ENCODE measurements at regions not wholly inside any gene's neighbourhood (a gene's known extent, or its start where the extent isn't known, plus 50 kb on each side); places are given as distances from the start of the nearest gene placed in this dataset.
"Not testable (repeated sequence)": the region's sequence is repeated elsewhere in the genome, so short reads cannot be mapped to it uniquely, and the experiment has no call there.

DNA sequence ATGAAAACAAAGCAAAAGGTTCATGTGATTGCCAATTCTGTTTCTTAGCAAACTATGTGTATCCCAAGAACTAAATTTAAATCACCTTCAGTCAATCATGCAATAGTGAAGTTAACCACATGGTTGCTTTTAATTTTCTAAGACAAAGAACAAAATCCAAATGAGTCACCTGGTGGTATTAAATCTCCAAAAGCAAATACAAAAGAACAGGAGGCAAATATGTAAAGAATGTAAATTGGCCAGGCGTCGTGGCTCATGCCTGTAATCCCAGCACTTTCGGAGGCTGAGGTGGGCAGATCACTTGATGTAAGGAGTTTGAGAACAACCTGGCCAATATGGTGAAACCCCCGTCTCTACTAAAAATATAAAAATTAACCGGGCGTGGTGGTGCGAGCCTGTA, 54.2 kb upstream of the PIK3R4 start:
- Histone ChIP-seq H3K9me3 (ENCODE audit: control insufficient read depth, insufficient read depth, low read length) (no peaks in the 10 kb centered on the region), H3K4me1 (ENCODE audit: control insufficient read depth, insufficient read depth, low read length) (no peaks in the 10 kb centered on the region), H3K36me3 (ENCODE audit: control insufficient read depth, insufficient read depth, low read length) (no peaks in the 10 kb centered on the region), H3K9ac (ENCODE audit: low read depth, low read length) (no peak overlapping the region), H3K27me3 (ENCODE audit: control insufficient read depth, insufficient read depth, low read length) (no peaks in the 10 kb centered on the region), H3K4me3 (ENCODE audit: low read depth, low read length) (no peak overlapping the region)

DNA sequence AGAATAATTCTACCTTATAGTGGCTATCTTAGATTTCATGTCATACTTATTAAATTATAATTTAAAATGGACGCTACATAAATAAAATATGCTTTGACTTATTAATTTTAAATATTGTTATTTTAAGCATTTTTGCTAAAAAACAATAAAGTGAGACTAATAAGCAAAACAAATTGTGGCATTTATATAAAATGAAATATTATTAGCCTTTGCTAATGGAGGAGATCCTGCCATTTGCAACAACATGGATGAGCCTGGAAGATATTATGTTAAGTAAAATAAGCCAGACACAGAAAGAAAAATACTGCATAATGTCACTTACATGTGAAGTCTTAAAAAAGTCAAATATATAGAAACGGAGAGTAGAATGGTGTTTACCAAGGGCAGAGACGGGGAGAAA, 54.8 kb upstream of the PIK3R4 start:
- Histone ChIP-seq H3K4me1 (ENCODE audit: control insufficient read depth, insufficient read depth, low read length) (no peaks in the 10 kb centered on the region), H3K4me3 (ENCODE audit: low read depth, low read length) (no peak overlapping the region), H3K36me3 (ENCODE audit: control insufficient read depth, insufficient read depth, low read length) (no peaks in the 10 kb centered on the region), H3K9ac (ENCODE audit: low read depth, low read length) (no peak overlapping the region), H3K27me3 (ENCODE audit: control insufficient read depth, insufficient read depth, low read length) (no peaks in the 10 kb centered on the region), H3K9me3 (ENCODE audit: control insufficient read depth, insufficient read depth, low read length) (no peaks in the 10 kb centered on the region)

DNA sequence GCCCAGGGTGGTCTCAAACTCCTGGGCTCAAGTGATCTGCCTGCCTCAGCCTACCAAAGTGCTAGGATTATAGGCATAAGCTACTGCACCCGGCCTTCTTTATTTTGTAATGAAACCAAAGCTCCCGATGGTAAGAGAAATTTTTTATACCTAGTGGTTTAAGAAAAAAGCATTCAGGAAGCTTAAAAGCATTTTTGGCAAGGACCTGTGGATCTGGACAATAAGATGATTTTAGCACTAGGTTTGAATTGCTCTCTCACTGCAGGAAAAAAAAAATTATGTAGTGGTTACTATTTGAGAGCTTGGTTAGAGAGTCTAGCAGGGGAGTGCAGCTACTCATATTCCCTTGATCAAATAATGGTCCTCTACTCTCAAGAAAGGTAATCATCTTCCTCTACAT, 64.9 kb upstream of the PIK3R4 start:
- Histone ChIP-seq H3K27me3 (ENCODE audit: control insufficient read depth, insufficient read depth, low read length) (no peaks in the 10 kb centered on the region), H3K9ac (ENCODE audit: low read depth, low read length) (no peak overlapping the region), H3K4me3 (ENCODE audit: low read depth, low read length) (no peak overlapping the region), H3K9me3 (ENCODE audit: control insufficient read depth, insufficient read depth, low read length) (no peaks in the 10 kb centered on the region), H3K4me1 (ENCODE audit: control insufficient read depth, insufficient read depth, low read length) (no peaks in the 10 kb centered on the region), H3K36me3 (ENCODE audit: control insufficient read depth, insufficient read depth, low read length) (no peaks in the 10 kb centered on the region)

- no peaks in the 10 kb centered on the region for H3K9me3 ChIP-seq (ENCODE audit: control insufficient read depth, insufficient read depth, low read length)
- H3K4me3 ChIP-seq (ENCODE audit: low read depth, low read length): no peak overlapping the region
- H3K27me3 ChIP-seq (ENCODE audit: control insufficient read depth, insufficient read depth, low read length): no peaks in the 10 kb centered on the region
Measured at GRCh38 chr3:130814691-130815472, 68.3 kb upstream of the PIK3R4 start.

GRCh38 chr3:130816561-130817445, 70.2 kb upstream of the PIK3R4 start:
- Histone ChIP-seq H3K36me3 (ENCODE audit: control insufficient read depth, insufficient read depth, low read length) (no peaks in the 10 kb centered on the region), H3K4me3 (ENCODE audit: low read depth, low read length) (no peak overlapping the region), H3K4me1 (ENCODE audit: control insufficient read depth, insufficient read depth, low read length) (no peaks in the 10 kb centered on the region)

More at GRCh38 chr3:130814691-130815472, 68.3 kb upstream of the PIK3R4 start:
- Histone ChIP-seq H3K4me1 (ENCODE audit: control insufficient read depth, insufficient read depth, low read length) (no peaks in the 10 kb centered on the region), H3K36me3 (ENCODE audit: control insufficient read depth, insufficient read depth, low read length) (no peaks in the 10 kb centered on the region), H3K9ac (ENCODE audit: low read depth, low read length) (no peak overlapping the region)

GRCh38 chr3:130818066-130818465, 71.4 kb upstream of the PIK3R4 start:
- H3K27me3 ChIP-seq (ENCODE audit: control insufficient read depth, insufficient read depth, low read length); H3K4me3 ChIP-seq (ENCODE audit: low read depth, low read length); H3K9ac ChIP-seq (ENCODE audit: low read depth, low read length); H3K4me1 ChIP-seq (ENCODE audit: control insufficient read depth, insufficient read depth, low read length); H3K9me3 ChIP-seq (ENCODE audit: control insufficient read depth, insufficient read depth, low read length); H3K36me3 ChIP-seq (ENCODE audit: control insufficient read depth, insufficient read depth, low read length): not testable (repeated sequence)

More at GRCh38 chr3:130816561-130817445, 70.2 kb upstream of the PIK3R4 start:
- no peaks in the 10 kb centered on the region for H3K27me3 ChIP-seq (ENCODE audit: control insufficient read depth, insufficient read depth, low read length)
- no peak overlapping the region for H3K9ac ChIP-seq (ENCODE audit: low read depth, low read length)
- H3K9me3 ChIP-seq (ENCODE audit: control insufficient read depth, insufficient read depth, low read length): no peaks in the 10 kb centered on the region

DNA sequence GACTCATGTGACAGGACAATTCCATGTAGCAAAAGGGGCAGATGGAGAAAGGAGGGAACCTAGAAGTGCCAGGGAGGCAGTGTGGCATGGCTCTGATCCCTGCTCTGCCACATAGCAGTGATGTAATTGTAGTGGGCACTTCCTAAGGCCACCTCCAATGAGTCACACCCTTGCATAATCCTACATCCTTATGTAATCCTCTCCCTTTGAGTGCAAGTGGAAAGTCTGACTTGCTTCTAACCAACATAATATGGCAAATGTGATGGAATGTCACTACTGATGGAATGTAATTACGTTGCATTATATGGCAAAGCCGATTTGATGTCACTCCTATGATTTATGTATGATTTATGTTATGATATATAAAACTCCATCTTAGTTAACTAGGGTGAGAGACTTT, 72.9 kb upstream of the ATP2C1 start:
- Histone ChIP-seq H3K9ac (ENCODE audit: low read depth, low read length) (no peak overlapping the region), H3K36me3 (ENCODE audit: control insufficient read depth, insufficient read depth, low read length) (no peaks in the 10 kb centered on the region), H3K4me1 (ENCODE audit: control insufficient read depth, insufficient read depth, low read length) (no peaks in the 10 kb centered on the region), H3K4me3 (ENCODE audit: low read depth, low read length) (no peak overlapping the region), H3K27me3 (ENCODE audit: control insufficient read depth, insufficient read depth, low read length) (no peaks in the 10 kb centered on the region), H3K9me3 (ENCODE audit: control insufficient read depth, insufficient read depth, low read length) (no peaks in the 10 kb centered on the region)

- H3K9me3 ChIP-seq (ENCODE audit: control insufficient read depth, insufficient read depth, low read length): no peaks in the 10 kb centered on the region
- H3K4me3 ChIP-seq (ENCODE audit: low read depth, low read length): no peak overlapping the region
- H3K9ac ChIP-seq (ENCODE audit: low read depth, low read length): no peak overlapping the region
- no peaks in the 10 kb centered on the region for H3K4me1 ChIP-seq (ENCODE audit: control insufficient read depth, insufficient read depth, low read length)
- no peaks in the 10 kb centered on the region for H3K27me3 ChIP-seq (ENCODE audit: control insufficient read depth, insufficient read depth, low read length)
- H3K36me3 ChIP-seq (ENCODE audit: control insufficient read depth, insufficient read depth, low read length): no peaks in the 10 kb centered on the region
Measured at GRCh38 chr3:130821806-130822205, 72.1 kb upstream of the ATP2C1 start.

DNA sequence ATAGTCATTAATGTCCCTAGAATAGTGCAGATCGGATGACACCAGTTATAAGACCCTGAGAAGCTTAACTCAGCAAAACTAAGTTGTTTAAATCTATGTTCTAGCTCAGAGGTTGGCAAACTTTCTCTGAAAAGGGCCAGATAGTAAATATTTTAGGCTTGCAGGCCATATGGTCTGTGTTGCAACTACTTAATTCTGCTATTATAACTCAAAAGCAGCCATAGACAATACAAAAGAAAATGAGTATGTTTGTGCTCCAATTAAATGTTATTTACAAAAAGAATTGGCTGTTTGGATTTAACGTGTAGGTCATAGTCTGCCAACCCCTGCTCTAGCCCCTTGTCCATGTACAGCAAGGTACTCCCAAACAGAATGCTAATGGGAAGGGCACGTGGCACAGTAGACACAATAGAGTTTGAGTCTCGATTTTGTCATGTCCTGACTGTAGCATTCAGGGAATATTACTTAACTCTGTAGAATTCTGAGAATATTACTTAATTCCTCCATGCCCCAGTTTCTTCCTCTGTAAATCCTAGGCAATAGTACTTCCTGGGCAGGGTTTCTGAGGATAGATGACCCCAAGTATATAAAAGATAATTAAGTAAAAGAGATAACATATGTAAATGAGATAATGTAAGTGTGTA, 70.5 kb upstream of the ATP2C1 start:
- Histone ChIP-seq H3K36me3 (ENCODE audit: control insufficient read depth, insufficient read depth, low read length) (no peaks in the 10 kb centered on the region), H3K9me3 (ENCODE audit: control insufficient read depth, insufficient read depth, low read length) (no peaks in the 10 kb centered on the region), H3K27me3 (ENCODE audit: control insufficient read depth, insufficient read depth, low read length) (no peaks in the 10 kb centered on the region), H3K4me1 (ENCODE audit: control insufficient read depth, insufficient read depth, low read length) (no peaks in the 10 kb centered on the region), H3K4me3 (ENCODE audit: low read depth, low read length) (no peak overlapping the region), H3K9ac (ENCODE audit: low read depth, low read length) (no peak overlapping the region)

DNA sequence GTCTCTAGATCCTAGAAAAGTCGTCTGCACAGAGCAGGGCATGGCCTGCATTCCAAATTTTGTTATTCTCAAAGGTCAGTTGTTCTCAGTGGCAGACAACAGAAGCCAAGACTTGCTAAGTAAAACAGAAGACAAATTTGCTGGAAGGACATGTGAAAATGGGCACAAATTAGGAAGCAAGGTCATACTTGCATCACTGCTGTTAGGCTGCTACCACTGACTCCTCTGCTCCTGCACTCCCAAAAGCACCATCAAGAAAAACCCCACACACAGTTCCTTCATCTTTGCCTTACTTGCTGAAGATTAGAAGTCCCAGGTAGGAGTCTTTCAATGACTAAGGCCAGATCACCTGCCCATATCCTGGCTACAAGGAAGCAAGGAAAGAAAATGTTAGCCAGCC, 69.9 kb upstream of the ATP2C1 start:
- Histone ChIP-seq H3K36me3 (ENCODE audit: control insufficient read depth, insufficient read depth, low read length) (no peaks in the 10 kb centered on the region), H3K4me1 (ENCODE audit: control insufficient read depth, insufficient read depth, low read length) (peaks cover 3% of the 10 kb centered on the region), H3K27me3 (ENCODE audit: control insufficient read depth, insufficient read depth, low read length) (no peaks in the 10 kb centered on the region), H3K9ac (ENCODE audit: low read depth, low read length) (no peak overlapping the region), H3K9me3 (ENCODE audit: control insufficient read depth, insufficient read depth, low read length) (no peaks in the 10 kb centered on the region), H3K4me3 (ENCODE audit: low read depth, low read length) (no peak overlapping the region)

- Histone ChIP-seq H3K27me3 (ENCODE audit: control insufficient read depth, insufficient read depth, low read length) (no peaks in the 10 kb centered on the region), H3K4me3 (ENCODE audit: low read depth, low read length) (no peak overlapping the region), H3K9me3 (ENCODE audit: control insufficient read depth, insufficient read depth, low read length) (no peaks in the 10 kb centered on the region), H3K36me3 (ENCODE audit: control insufficient read depth, insufficient read depth, low read length) (no peaks in the 10 kb centered on the region), H3K9ac (ENCODE audit: low read depth, low read length) (no peak overlapping the region), H3K4me1 (ENCODE audit: control insufficient read depth, insufficient read depth, low read length) (peaks cover 11% of the 10 kb centered on the region)
Measured at GRCh38 chr3:130825762-130826299, 68.1 kb upstream of the ATP2C1 start.

Measured in iPS-15b (cell line).